ENCODE measurements at regions not wholly inside any gene's neighbourhood (a gene's known extent, or its start where the extent isn't known, plus 50 kb on each side); places are given as distances from the start of the nearest gene placed in this dataset.
"Not testable (repeated sequence)": the region's sequence is repeated elsewhere in the genome, so short reads cannot be mapped to it uniquely, and the experiment has no call there.

DNA sequence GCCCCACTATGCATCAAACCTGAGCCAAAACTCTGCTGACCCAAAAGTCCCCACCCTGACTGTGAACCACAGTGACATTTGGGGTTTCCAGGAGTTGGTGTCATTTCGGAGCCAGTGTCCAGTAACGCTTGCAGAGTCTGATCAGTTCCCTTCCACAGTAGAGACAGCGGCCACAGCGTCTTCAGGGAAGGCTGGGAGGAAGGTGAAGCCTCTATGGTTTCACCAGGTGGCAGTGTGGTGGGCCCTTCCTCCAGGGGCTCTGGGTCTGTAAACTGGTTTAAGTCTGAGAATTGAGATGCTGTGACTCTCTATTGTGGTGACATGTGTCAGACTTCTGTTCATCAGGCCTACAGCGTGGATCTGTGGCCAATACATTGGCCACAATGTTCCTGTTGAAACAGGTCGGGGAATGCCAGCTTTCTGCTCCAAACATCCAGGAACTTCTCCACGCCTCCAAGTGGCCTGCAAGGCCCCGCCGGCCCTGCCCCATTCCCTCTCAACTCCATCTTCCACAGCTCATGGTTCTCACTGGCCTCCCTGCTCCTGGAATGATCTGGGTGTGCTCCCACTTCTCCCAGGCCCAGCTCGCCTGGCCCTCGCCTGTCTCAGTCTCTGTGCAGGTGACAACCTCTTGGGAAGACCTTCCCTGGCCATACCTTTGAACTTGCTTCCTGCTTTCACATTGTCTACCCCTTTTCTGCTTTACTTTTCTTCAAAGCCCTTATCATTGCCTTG is 124.5 kb upstream of the FAM20C start:
- DNase-seq (ENCODE audit: low spot score) = no peak

DNA sequence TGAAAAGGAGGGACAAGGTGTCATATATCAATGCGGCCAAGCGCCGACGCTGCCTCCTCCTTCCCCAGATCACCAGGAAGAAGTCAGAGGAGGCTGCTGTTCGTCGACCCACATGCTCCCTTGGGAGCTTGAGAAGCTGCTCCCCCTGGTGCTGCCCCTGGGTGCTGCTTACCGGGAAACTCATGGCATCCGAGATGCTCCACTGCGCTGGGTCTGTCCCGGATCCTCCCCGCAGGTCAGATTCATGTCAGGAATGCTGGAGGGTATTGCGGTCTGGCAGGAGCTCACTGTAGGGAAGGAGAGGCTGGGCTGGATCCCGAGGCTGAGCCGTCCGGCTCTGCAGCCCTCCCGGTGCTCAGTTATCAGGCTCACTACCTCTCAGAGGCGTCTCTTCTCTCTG is 123.7 kb upstream of the FAM20C start:
- no peak for DNase-seq (ENCODE audit: low spot score)

- not testable (repeated sequence) for DNase-seq (ENCODE audit: low spot score)
Observed at GRCh38 chr7:69052-69451, 123.3 kb upstream of the FAM20C start.

DNA sequence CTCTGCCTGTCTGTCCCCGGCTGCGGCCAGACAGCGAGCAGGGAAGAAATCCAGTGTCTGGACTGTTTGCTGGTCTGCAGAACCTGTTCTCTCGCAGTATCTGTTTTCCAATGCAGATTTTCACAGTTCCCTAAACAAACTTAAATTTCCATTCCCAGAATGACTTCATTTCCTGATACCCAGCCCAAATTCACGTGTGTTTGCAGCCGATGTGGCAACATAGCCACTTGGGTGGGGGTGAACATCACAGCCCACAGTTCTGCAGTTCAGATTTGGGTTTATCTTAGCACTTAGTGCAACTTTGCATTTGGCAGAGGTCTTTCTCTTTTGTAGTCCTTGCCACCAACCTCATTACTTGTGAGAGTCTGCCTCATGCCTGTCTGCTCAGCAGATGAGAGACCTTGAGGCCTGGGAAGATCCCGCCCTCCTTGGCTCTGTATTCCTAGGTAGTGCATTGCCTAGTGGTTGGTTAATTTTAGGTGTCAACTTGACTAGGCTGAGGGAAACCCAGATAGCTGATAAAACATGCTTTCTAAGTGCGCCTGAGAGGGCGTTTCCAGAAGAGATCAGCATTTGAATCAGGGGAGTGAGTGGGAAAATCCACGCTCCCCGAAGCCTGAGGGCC is 122.8 kb upstream of the FAM20C start:
- not testable (repeated sequence) for DNase-seq (ENCODE audit: low spot score)

GRCh38 chr7:70207-70606 is 122.2 kb upstream of the FAM20C start:
- DNase-seq (ENCODE audit: low spot score) = not testable (repeated sequence)

DNA sequence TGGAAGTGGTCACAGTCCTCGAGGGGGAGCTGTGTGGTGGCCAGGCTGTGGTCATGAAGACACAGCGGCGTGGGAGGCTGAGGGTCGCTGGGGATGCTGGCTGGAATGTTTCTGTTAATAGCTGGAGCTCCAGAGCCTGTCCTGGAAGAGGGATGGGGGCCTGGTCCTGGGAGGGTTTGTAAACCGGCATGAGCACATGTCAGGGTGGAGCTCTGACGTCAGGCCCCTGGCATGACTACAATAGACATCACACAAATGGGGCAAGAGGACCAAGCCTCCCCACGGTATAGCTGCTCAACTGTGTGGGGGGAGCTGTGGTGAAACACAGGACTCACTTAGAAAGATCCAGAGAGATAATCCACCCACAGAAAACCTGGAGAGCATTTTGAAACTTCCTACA is 121.4 kb upstream of the FAM20C start:
- DNase-seq (ENCODE audit: low spot score) = not testable (repeated sequence)

DNA sequence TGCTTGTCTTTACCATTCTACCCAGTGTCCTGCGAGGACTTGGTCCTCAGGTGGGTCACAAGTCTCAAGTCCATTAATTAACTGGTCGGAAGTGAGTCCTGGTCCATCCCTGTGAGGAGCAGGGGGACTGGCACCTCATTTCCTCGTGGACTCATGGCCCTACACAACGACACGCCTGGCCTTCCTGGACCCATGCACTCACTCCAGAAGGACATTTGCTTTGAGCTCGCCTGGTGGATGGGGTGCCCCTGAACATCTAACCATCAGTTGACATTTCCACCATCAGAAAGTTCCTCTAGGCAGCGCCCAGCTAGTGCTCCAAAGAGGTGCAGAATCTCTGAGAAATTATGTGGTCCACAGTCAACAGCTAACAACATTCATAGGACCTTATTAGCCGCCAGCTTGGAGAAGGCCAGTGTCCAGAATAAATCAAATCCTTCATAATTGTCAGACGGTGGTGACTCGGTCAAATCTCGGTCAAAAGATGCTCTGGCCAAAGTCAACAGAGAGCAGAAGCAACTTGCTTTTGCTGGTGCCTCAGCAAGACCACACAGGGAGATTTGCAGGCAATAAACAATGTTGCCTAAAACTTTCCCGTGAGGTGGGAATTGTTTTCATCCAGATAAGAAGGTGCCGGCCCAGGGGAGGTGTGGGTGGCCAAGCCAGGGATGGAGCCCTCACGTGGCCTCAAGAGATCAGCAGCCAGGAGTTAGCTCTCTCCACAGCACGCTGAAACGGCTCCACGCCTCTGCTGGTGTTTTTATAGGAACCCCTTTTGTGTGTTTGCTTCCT is 119.9 kb upstream of the FAM20C start:
- not testable (repeated sequence) for DNase-seq (ENCODE audit: low spot score)

- not testable (repeated sequence) for DNase-seq (ENCODE audit: low spot score)
Observed at GRCh38 chr7:73058-73331, 119.4 kb upstream of the FAM20C start.

DNA sequence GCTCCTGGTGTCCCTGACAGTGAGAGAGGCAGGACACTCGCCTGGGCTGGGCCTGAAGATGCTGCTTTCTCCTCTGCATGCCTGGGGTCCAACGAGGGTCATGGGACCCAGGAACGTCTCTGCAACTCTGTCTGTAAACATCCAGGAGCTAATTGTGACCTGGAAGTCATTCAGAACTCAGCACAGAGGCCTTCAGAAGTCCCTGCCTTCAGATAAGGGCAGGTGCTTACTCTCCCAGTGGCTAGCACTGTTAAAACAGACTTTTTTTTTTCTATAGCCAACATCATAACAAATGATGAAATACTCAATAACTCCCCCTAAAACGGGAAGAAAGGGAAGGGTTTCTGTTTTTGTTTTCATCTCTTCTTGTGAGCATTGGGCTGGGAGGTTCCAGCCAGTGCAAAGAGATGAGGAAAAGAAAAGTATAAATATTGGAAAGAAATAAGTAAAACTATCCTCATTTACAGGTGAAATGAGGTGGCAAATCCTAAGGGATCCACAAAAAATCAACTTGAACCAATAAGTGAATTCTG is 118.3 kb upstream of the FAM20C start:
- DNase-seq (ENCODE audit: low spot score) = not testable (repeated sequence)

- DNase-seq (ENCODE audit: low spot score) = not testable (repeated sequence)
Observed at GRCh38 chr7:75511-75910, 116.9 kb upstream of the FAM20C start.

DNA sequence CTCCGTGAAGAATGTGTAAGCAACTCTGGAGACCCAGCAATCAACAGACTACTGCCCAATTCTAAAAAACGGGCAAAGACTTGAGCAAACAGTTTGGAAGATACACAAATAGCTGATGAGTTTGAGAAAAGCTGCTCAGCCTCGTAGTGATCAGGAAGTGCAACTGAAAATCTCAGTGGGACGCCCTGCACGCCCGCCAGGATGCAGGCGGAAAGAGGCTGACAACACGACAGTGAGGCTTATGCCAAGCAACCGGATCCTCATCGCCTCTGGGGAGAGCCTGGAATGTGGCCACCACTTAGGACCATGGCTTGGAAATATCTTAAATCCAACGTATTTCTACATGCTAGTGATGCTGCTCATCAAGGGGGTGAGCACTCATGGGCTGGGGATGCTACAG is 116.2 kb upstream of the FAM20C start:
- not testable (repeated sequence) for DNase-seq (ENCODE audit: low spot score)

GRCh38 chr7:76829-77395 is 115.5 kb upstream of the FAM20C start:
- not testable (repeated sequence) for DNase-seq (ENCODE audit: low spot score)

- not testable (repeated sequence) for DNase-seq (ENCODE audit: low spot score)
Observed at GRCh38 chr7:78862-79261, 113.5 kb upstream of the FAM20C start.

DNA sequence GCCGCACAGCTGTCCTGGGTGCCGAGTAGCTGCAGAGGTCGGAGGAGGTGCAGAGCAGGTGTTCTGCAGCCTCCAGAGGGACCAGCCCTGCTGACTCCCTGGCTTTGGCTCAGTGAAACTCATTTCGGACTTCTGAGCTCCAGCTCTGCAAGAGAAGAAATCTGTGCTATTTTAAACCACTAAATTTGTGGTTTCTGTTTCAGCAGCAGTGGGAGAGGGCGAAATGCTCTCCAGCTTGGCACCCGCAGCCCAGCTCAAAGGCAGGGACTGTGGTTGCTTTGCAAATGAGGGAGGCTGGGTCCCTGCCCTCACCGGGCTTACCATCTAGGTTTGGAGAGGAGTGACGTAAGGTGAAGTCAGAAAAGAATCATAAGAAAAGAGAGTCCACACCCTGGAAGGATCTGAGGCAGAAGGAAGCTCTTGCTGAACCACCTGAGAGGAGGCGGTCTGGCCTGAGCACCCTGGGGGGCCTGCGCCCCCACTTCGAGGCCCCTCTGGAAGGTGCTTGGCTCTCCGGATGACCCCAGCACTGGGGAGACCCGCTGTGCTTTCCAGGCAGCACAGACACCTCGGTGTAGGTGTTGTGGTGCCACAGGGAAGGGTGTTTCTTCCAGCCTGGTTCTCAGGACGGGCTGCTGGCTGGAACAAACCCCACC is 112.8 kb upstream of the FAM20C start:
- not testable (repeated sequence) for DNase-seq (ENCODE audit: low spot score)

- DNase-seq (ENCODE audit: low spot score) = no peak
Observed at GRCh38 chr7:80259-81067, 111.9 kb upstream of the FAM20C start.

DNA sequence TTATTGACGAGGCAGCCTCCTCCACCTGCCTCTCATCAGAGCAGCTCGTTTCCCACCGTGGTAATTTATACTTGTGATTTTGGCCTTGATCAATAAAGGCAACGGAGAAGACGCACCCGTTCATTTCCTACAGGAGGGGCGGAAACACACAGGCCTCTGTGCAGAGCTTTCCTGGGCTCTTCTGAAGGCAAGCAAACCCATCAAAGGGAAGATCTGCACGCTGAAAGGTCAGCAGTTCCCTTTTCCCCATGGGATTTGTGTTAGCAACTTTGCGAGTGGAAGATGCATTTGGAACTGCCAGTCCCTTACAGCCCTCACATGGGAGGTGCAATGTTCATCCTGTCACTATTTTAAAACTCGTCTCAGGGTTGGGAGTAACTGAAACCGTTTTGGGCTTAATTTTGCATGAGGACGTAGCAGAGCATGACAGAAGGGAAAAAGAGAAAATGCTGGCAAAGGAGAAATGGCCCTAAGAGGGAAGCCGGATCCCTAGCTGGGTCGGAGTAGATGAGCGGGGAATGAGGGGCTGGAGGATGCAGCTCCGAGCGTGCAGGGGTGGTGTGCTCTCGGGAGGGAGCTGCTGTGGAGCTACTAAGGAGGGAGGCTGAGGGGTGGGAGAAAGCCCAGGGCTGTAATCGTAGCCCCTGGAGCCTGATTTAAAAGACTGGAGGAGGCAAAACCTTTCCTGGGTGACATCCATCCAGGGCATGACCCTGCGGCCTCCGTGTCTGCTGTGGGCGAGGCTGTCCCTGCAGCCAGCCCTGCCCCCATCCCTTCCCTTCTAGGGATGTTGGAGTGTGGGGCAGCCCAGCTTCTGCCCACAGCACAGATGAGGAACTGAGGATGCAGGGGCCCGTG is 111.1 kb upstream of the FAM20C start:
- no peak for DNase-seq (ENCODE audit: low spot score)

- DNase-seq (ENCODE audit: low spot score) = no peak
Observed at GRCh38 chr7:81926-82756, 110.2 kb upstream of the FAM20C start.

- DNase-seq (ENCODE audit: low spot score) = no peak
Observed at GRCh38 chr7:82757-83155, 109.6 kb upstream of the FAM20C start.

- no peak for DNase-seq (ENCODE audit: low spot score)
Observed at GRCh38 chr7:83441-83840, 108.9 kb upstream of the FAM20C start.

All from umbilical cord (tissue), 1 donor.